Endothelial cell (in vitro differentiated cells): ENCODE measurements at regions not wholly inside any gene's neighbourhood (a gene's known extent, or its start where the extent isn't known, plus 50 kb on each side); places are given as distances from the start of the nearest gene placed in this dataset.

Experiments
- DNase-seq: peaks from one replicate; pipeline ENCODE4 v3.0.0; 2021; ENCODE audit warnings: low spot score
- H3K27ac Mint-ChIP-seq: one replicate; pipeline ENCODE4 v1.8.0; 2021; ENCODE audit warnings: mixed read lengths, inconsistent platforms; ENCODE audit not compliant: unreplicated experiment
- H3K27me3 Mint-ChIP-seq: one replicate; pipeline ENCODE4 v1.8.0; 2021; ENCODE audit warnings: mild to moderate bottlenecking, moderate library complexity, mixed read lengths, inconsistent platforms; ENCODE audit not compliant: unreplicated experiment
- H3K36me3 Mint-ChIP-seq: one replicate; pipeline ENCODE4 v1.8.0; 2021; ENCODE audit warnings: mild to moderate bottlenecking, low read depth, mixed read lengths, inconsistent platforms; ENCODE audit not compliant: unreplicated experiment
- H3K4me1 Mint-ChIP-seq: one replicate; pipeline ENCODE4 v1.8.0; 2021; ENCODE audit warnings: mild to moderate bottlenecking, mixed read lengths, inconsistent platforms; ENCODE audit not compliant: unreplicated experiment
- H3K4me3 Mint-ChIP-seq: one replicate; pipeline ENCODE4 v1.8.0; 2021; ENCODE audit warnings: mild to moderate bottlenecking, mixed read lengths, inconsistent platforms; ENCODE audit not compliant: unreplicated experiment
- H3K9me3 Mint-ChIP-seq: one replicate; pipeline ENCODE4 v1.8.0; 2021; ENCODE audit warnings: mixed read lengths, inconsistent platforms; ENCODE audit not compliant: unreplicated experiment
- TF ChIP-seq, protein P1 (sequence below): fragments of 200-600 bp; sonication (generic); IDR thresholded peaks from one replicate; pipeline ENCODE4 v1.5.0; 2021; ENCODE audit warnings: antibody characterized with exemption; ENCODE audit not compliant: unreplicated experiment

DNA sequence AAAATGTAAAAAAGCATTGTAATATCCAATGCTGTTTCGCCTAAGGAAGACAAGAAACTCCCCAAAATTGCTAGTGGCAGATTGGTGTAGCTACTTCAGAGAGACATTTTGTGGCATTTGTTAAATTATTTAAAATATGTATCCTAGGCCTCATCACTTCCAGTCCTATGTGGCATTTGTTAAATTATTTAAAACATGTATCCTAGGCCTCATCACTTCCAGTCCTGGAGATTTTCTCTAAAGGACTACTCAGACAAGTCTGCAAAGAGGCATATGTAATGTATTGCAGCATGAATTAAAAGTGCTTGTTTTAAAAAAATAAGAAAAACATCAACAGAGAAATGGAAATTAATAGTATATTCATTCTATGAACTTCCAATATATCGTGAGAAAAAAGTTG is 95.6 kb upstream of the KCTD3 start:
- Mint-ChIP-seq H3K36me3 (no peaks in the 10 kb centered on the region), H3K9me3 (no peaks in the 10 kb centered on the region), H3K4me1 (no peaks in the 10 kb centered on the region), H3K27ac (no peak overlapping the region), H3K27me3 (no peaks in the 10 kb centered on the region), H3K4me3 (no peak overlapping the region)
- TF ChIP-seq, protein P1, sequence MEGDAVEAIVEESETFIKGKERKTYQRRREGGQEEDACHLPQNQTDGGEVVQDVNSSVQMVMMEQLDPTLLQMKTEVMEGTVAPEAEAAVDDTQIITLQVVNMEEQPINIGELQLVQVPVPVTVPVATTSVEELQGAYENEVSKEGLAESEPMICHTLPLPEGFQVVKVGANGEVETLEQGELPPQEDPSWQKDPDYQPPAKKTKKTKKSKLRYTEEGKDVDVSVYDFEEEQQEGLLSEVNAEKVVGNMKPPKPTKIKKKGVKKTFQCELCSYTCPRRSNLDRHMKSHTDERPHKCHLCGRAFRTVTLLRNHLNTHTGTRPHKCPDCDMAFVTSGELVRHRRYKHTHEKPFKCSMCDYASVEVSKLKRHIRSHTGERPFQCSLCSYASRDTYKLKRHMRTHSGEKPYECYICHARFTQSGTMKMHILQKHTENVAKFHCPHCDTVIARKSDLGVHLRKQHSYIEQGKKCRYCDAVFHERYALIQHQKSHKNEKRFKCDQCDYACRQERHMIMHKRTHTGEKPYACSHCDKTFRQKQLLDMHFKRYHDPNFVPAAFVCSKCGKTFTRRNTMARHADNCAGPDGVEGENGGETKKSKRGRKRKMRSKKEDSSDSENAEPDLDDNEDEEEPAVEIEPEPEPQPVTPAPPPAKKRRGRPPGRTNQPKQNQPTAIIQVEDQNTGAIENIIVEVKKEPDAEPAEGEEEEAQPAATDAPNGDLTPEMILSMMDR: no peak
- no peak for DNase-seq

DNA sequence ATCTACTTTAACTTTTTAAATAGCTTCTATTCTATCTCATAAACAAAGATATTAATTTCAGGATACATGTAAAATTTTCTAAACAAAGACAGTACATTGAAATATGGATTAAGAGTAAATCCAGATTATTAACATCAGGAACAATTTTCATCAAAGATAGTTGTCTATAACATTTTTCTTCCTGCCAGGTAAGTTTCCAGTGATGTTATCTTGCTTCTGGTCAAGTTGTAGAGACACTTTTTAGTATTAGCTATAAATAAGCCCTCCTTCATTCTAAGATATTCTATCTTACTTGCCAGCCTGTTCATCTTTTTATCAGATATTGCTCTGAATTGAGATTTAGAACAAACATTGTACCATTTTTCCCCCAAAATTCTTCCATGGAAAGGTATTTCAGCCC is 94.4 kb upstream of the KCTD3 start:
- Mint-ChIP-seq H3K4me1 (no peaks in the 10 kb centered on the region), H3K36me3 (no peaks in the 10 kb centered on the region), H3K9me3 (no peaks in the 10 kb centered on the region), H3K27me3 (no peaks in the 10 kb centered on the region), H3K27ac (no peak overlapping the region), H3K4me3 (no peak overlapping the region)
- TF ChIP-seq, protein P1: no peak
- DNase-seq: no peak

DNA sequence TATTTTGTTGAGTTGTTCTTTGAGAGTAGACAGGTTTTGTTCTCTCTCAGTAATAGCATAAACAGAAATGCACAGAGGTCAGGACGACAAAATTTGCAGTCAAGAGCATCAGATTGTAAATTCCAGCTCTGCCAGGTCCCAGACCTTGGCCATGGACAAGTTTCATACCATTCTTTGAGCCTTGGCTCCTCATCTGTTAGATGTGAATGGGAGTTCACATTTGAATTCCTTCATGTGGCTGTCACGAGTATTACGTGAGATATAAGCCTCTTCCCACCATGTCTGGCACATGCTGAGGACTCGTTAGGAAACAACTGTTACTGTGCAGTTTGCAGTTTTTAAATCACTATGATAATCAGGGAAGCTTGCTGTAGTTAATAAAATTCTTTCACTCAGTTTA is 93.2 kb upstream of the KCTD3 start:
- no peaks in the 10 kb centered on the region for H3K36me3 Mint-ChIP-seq
- no peak for DNase-seq
- H3K27me3 Mint-ChIP-seq: no peaks in the 10 kb centered on the region
- peaks cover 5% of the 10 kb centered on the region for H3K9me3 Mint-ChIP-seq
- no peaks in the 10 kb centered on the region for H3K4me1 Mint-ChIP-seq
- TF ChIP-seq, protein P1: no peak
- H3K27ac Mint-ChIP-seq: no peak overlapping the region
- H3K4me3 Mint-ChIP-seq: no peak overlapping the region

DNA sequence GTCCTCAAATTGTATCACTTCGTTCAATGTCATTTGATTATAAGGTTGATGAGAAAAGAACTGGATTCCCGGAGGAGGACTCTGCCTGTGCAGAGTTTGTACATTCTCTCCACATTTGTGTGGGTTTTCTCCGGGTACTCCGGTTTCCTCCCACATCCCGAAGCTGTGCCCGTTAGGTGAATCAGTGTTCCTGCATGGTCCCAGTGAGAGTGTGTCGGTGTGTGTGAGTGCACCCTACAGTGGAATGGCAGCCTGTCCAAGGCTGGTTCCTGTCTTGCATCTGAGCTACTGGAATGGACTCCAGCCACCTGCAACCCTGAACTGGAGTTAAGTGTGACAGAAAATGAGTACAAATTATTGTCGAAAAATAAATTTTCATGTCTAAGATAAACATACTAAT is 92.2 kb upstream of the KCTD3 start:
- Mint-ChIP-seq H3K9me3 (peaks cover 5% of the 10 kb centered on the region), H3K4me3 (no peak overlapping the region), H3K4me1 (no peaks in the 10 kb centered on the region), H3K27me3 (no peaks in the 10 kb centered on the region), H3K27ac (no peak overlapping the region), H3K36me3 (no peaks in the 10 kb centered on the region)
- TF ChIP-seq, protein P1: no peak
- DNase-seq: no peak

DNA sequence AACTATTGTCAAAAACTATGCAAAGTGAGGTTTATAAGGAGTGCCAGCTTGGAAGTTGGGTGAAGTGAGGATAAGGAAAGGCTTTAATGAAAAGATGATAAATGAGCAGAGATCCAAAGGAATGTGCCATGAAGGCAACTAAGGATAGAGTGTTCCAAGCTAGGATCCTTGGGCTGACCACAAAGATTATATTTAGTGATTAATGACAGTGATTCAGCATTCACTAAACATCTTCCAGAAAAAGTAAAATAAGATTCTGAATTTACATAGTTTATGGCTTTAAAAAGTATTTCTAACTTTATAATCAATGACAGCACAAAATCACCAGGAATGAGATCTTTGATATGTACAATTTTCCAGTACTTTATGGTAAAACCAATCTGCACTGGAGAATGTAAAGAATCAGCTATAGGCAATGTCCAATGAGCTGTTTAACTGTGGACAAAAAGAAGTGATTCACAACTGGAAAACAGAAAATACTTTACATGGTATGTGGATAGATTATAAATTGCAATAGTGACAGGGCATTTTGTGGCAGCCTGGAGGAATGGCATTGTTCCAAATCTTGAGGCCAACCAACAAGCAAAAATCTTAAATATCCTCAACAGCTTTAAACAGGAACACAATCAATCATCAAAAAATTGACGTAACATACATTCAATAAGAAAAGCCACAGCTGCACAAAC is 91.2 kb upstream of the KCTD3 start:
- Mint-ChIP-seq H3K4me3 (no peak overlapping the region), H3K4me1 (no peaks in the 10 kb centered on the region), H3K9me3 (peaks cover 9% of the 10 kb centered on the region), H3K27me3 (no peaks in the 10 kb centered on the region), H3K27ac (no peak overlapping the region), H3K36me3 (no peaks in the 10 kb centered on the region)
- TF ChIP-seq, protein P1: no peak
- no peak for DNase-seq
